NCI-H2227 treated with DMSO at 0.1 percent for 48 hours (cell line): ENCODE measurements at regions not wholly inside any gene's neighbourhood (a gene's known extent, or its start where the extent isn't known, plus 50 kb on each side); places are given as distances from the start of the nearest gene placed in this dataset.

ENCODE experiments used
- DNase-seq: peaks from one replicate; lab custom pipeline; 2025; lab: John Stamatoyannopoulos, UW

- DNase-seq: no peak
Observed at GRCh38 chr18:40882468-40882867, 1072.6 kb upstream of the PIK3C3 start.

- no peak for DNase-seq
Observed at GRCh38 chr18:40878371-40878770, 1076.7 kb upstream of the PIK3C3 start.

- DNase-seq: no peak
Observed at GRCh38 chr18:40877096-40877495, 1077.9 kb upstream of the PIK3C3 start.

GRCh38 chr18:40875101-40875615 is 1079.9 kb upstream of the PIK3C3 start:
- no peak for DNase-seq

GRCh38 chr18:40874233-40874632 is 1080.8 kb upstream of the PIK3C3 start:
- DNase-seq: no peak

GRCh38 chr18:40868110-40868858 is 1086.8 kb upstream of the PIK3C3 start:
- DNase-seq: no peak

GRCh38 chr18:40867459-40867858 is 1087.6 kb upstream of the PIK3C3 start:
- no peak for DNase-seq

GRCh38 chr18:40866968-40867367 is 1088.1 kb upstream of the PIK3C3 start:
- no peak for DNase-seq

GRCh38 chr18:40866013-40866645 is 1088.9 kb upstream of the PIK3C3 start:
- no peak for DNase-seq

GRCh38 chr18:40864846-40865245 is 1090.2 kb upstream of the PIK3C3 start:
- no peak for DNase-seq

GRCh38 chr18:40863801-40864200 is 1091.2 kb upstream of the PIK3C3 start:
- no peak for DNase-seq

GRCh38 chr18:40860189-40860588 is 1094.8 kb upstream of the PIK3C3 start:
- DNase-seq: no peak

- DNase-seq: peak; percentile 3
Observed at GRCh38 chr18:40855661-40856060, 1099.4 kb upstream of the PIK3C3 start.

- peak; percentile 49 for DNase-seq
Observed at GRCh38 chr18:40852406-40852805, 1102.6 kb upstream of the PIK3C3 start.

GRCh38 chr18:40851014-40851429 is 1104.0 kb upstream of the PIK3C3 start:
- peak; percentile 20 for DNase-seq

GRCh38 chr18:40849886-40850285 is 1105.1 kb upstream of the PIK3C3 start:
- DNase-seq: no peak

GRCh38 chr18:40841467-40841866 is 1113.6 kb upstream of the PIK3C3 start:
- no peak for DNase-seq

- no peak for DNase-seq
Observed at GRCh38 chr18:40841063-40841462, 1114.0 kb upstream of the PIK3C3 start.

- DNase-seq: no peak
Observed at GRCh38 chr18:40832362-40832761, 1122.7 kb upstream of the PIK3C3 start.

- no peak for DNase-seq
Observed at GRCh38 chr18:40824291-40824690, 1130.7 kb upstream of the PIK3C3 start.

- no peak for DNase-seq
Observed at GRCh38 chr18:40821596-40822243, 1133.3 kb upstream of the PIK3C3 start.

- no peak for DNase-seq
Observed at GRCh38 chr18:40812981-40813515, 1142.0 kb upstream of the PIK3C3 start.

- DNase-seq: no peak
Observed at GRCh38 chr18:40810372-40810771, 1144.7 kb upstream of the PIK3C3 start.
